HepG2 (cell line): ENCODE measurements at regions not wholly inside any gene's neighbourhood (a gene's known extent, or its start where the extent isn't known, plus 50 kb on each side); places are given as distances from the start of the nearest gene placed in this dataset.

Experiments
- ATAC-seq: fragments of 200-7000 bp; cut with Tn5 transposase; 3 replicates; pipeline ENCODE4 v1.9.1; 2020; ENCODE audit warnings: mild to moderate bottlenecking, moderate library complexity
- BruUV-seq: library from RNA; stranded (reverse); fragments of 400-500 nt; replicated peaks from 2 replicates; lab custom pipeline; 2021; lab: Mats Ljungman, UMichigan
- CTCF ChIA-PET: fragments of 300-600 bp; formaldehyde crosslinking; extraction: SDS; loops from one replicate; lab custom pipeline; 2021; ENCODE audit warnings: low total read pairs, inconsistent platforms, low intra/inter-chr PET ratio; lab: Yijun Ruan, JAX
- POLR2A ChIA-PET: fragments of 350-600 bp; sonication (Branson Sonifier 250); formaldehyde crosslinking; loops from one replicate; lab custom pipeline; 2020; ENCODE audit warnings: antibody characterized with exemption, inconsistent platforms; lab: Yijun Ruan, JAX
- DNase-seq: peaks from one replicate; pipeline ENCODE4 v3.0.0-alpha.2; 2015; ENCODE audit warnings: low spot score
- FAIRE-seq: peaks from 3 replicates; lab custom pipeline; 2011; peaks lifted over from hg19 to GRCh38; lab: Jason Lieb, UNC
- H2AFZ ChIP-seq: one replicate; pipeline ENCODE4 v1.6.1; 2011; ENCODE audit warnings: low read length, inconsistent platforms
- H3K27ac ChIP-seq: fragments of 300-600 bp; 3 replicates; pipeline ENCODE4 v1.8.0; 2011; ENCODE audit warnings: mixed run types, mild to moderate bottlenecking, mixed read lengths, low read length, inconsistent platforms; ENCODE audit not compliant: insufficient read depth; ENCODE audit errors: extremely low read length
- H3K27me3 ChIP-seq, 2 experiments: fragments of 200-600 bp in 1 of 2; 2 replicates in 1 of 2; 3 replicates in 1 of 2; pipeline versions ENCODE4 v1.6.0 to v1.8.0; 2011; ENCODE audit warnings: low read length in 2 of 2, mild to moderate bottlenecking in 2 of 2, moderate library complexity in 2 of 2, inconsistent platforms in 1 of 2; ENCODE audit not compliant: insufficient read depth in 2 of 2, control insufficient read depth in 1 of 2
- H3K36me3 ChIP-seq, 2 experiments: fragments of 200-600 bp in 1 of 2; replicated peaks in 1 of 2; 2 replicates in 1 of 2; 3 replicates in 1 of 2; pipeline versions ENCODE4 v1.5.1 to v1.8.0; 2011; ENCODE audit warnings: low read length in 2 of 2, inconsistent platforms in 1 of 2; ENCODE audit not compliant: insufficient read depth in 2 of 2, control insufficient read depth in 1 of 2
- H3K4me1 ChIP-seq: 2 replicates; pipeline ENCODE4 v1.5.1; 2012; ENCODE audit warnings: low read length, inconsistent platforms; ENCODE audit not compliant: insufficient read depth
- H3K4me2 ChIP-seq: 2 replicates; pipeline ENCODE4 v1.6.0; 2011; ENCODE audit warnings: low read depth, low read length, inconsistent platforms
- H3K4me3 ChIP-seq, 3 experiments: fragments of 200-600 bp in 1 of 3; sonication (generic), shearing (Covaris generic) in 1 of 3; replicated peaks in 1 of 3; 2 replicates each; pipeline ENCODE4 v1.5.1; 2011 to 2016; ENCODE audit warnings: low read length in 3 of 3, inconsistent platforms in 2 of 3, low read depth in 2 of 3, mild to moderate bottlenecking in 2 of 3, control low read depth in 1 of 3, mixed read lengths in 1 of 3; ENCODE audit not compliant: insufficient read depth in 1 of 3
- H3K79me2 ChIP-seq: one replicate; pipeline ENCODE4 v1.6.1; 2011; ENCODE audit warnings: low read length, inconsistent platforms; ENCODE audit not compliant: insufficient read depth
- H3K9ac ChIP-seq: 2 replicates; pipeline ENCODE4 v1.6.0; 2011; ENCODE audit warnings: mild to moderate bottlenecking, low read depth, low read length, inconsistent platforms; ENCODE audit not compliant: insufficient read depth
- H3K9me3 ChIP-seq: 2 replicates; pipeline ENCODE4 v1.5.1; 2012; ENCODE audit warnings: mild to moderate bottlenecking, low read length
- H4K20me1 ChIP-seq: 2 replicates; pipeline ENCODE4 v1.6.0; 2011; ENCODE audit warnings: inconsistent platforms, mild to moderate bottlenecking, low read length, moderate library complexity; ENCODE audit not compliant: insufficient read depth
- DNMT1 ChIP-seq: sonication (generic); formaldehyde crosslinking; IDR thresholded peaks from 2 replicates; pipeline ENCODE4 v1.5.1; 2020; ENCODE audit warnings: mild to moderate bottlenecking, missing genetic modification reagents
- HMGA1 ChIP-seq: sonication (generic); formaldehyde crosslinking; conservative IDR thresholded peaks from 2 replicates; pipeline ENCODE4 v1.4.0; 2020; ENCODE audit warnings: missing genetic modification reagents
- HNRNPL ChIP-seq: fragments of 200-400 bp; formaldehyde crosslinking; IDR thresholded peaks from 2 replicates; pipeline ENCODE4 v1.6.1; 2017; ENCODE audit warnings: mild to moderate bottlenecking, low read depth, low read length
- KAT8 ChIP-seq: IDR thresholded peaks from 2 replicates; pipeline ENCODE4 v1.6.1; 2016; ENCODE audit warnings: missing genetic modification reagents, missing compliant biosample characterization
- KLF13 ChIP-seq: sonication (generic); formaldehyde crosslinking; IDR thresholded peaks from 2 replicates; pipeline ENCODE4 v1.4.0; 2020; ENCODE audit warnings: mild to moderate bottlenecking, missing genetic modification reagents
- KMT2B ChIP-seq: IDR thresholded peaks from 2 replicates; pipeline ENCODE4 v1.6.1; 2016; ENCODE audit warnings: missing genetic modification reagents, missing compliant biosample characterization
- MLLT10 ChIP-seq: sonication (generic); formaldehyde crosslinking; IDR thresholded peaks from 2 replicates; pipeline ENCODE4 v1.4.0; 2020; ENCODE audit warnings: missing genetic modification reagents
- MYNN ChIP-seq: sonication (generic); formaldehyde crosslinking; IDR thresholded peaks from 2 replicates; pipeline ENCODE4 v1.4.0; 2020; ENCODE audit warnings: mild to moderate bottlenecking, low read depth, missing genetic modification reagents
- NR3C1 ChIP-seq: sonication (generic); formaldehyde crosslinking; IDR thresholded peaks from 2 replicates; pipeline ENCODE4 v1.4.0; 2020; ENCODE audit warnings: missing genetic modification reagents
- REXO4 ChIP-seq: sonication (generic); formaldehyde crosslinking; IDR thresholded peaks from 2 replicates; pipeline ENCODE4 v1.8.0; 2022; ENCODE audit warnings: missing genetic modification reagents, mild to moderate bottlenecking, borderline replicate concordance
- SIN3A ChIP-seq: IDR thresholded peaks from 2 replicates; pipeline ENCODE4 v1.6.1; 2011; ENCODE audit warnings: low read depth, mild to moderate bottlenecking, control low read depth, low read length, borderline replicate concordance
- TSC22D2 ChIP-seq: sonication (generic); formaldehyde crosslinking; IDR thresholded peaks from 2 replicates; pipeline ENCODE4 v1.5.1; 2020; ENCODE audit warnings: missing genetic modification reagents, mild to moderate bottlenecking, borderline replicate concordance
- ZBTB49 ChIP-seq: sonication (generic); formaldehyde crosslinking; IDR thresholded peaks from 2 replicates; pipeline ENCODE4 v1.4.0; 2020; ENCODE audit warnings: missing genetic modification reagents, borderline replicate concordance
- ZNF251 ChIP-seq: sonication (generic); formaldehyde crosslinking; IDR thresholded peaks from 2 replicates; pipeline ENCODE4 v1.9.0; 2021; ENCODE audit warnings: mild to moderate bottlenecking, missing genetic modification reagents
- ZNF383 ChIP-seq: sonication (generic); formaldehyde crosslinking; IDR thresholded peaks from 2 replicates; pipeline ENCODE4 v1.4.0; 2020; ENCODE audit warnings: missing genetic modification reagents, mild to moderate bottlenecking, borderline replicate concordance
- ZNF772 ChIP-seq: sonication (generic); formaldehyde crosslinking; IDR thresholded peaks from 2 replicates; pipeline ENCODE4 v1.5.0; 2020; ENCODE audit warnings: mild to moderate bottlenecking, missing genetic modification reagents
- ZNF878 ChIP-seq: sonication (generic); formaldehyde crosslinking; IDR thresholded peaks from 2 replicates; pipeline ENCODE4 v1.8.1; 2023; ENCODE audit warnings: mild to moderate bottlenecking, missing genetic modification reagents, moderate library complexity
- WGBS: methylation state at CpG from one replicate; pipeline ENCODE4 v1.1.6; 2017; ENCODE audit warnings: low lambda C conversion rate; 5-methylcytosine and 5-hydroxymethylcytosine counted together
- in situ Hi-C: cut with HindIII; loops from 2 replicates; pipeline ENCODE4 v1.10.0; 2017; ENCODE audit warnings: low pct_unique_long_range_greater_than_20kb; ENCODE audit not compliant: extremely low pct_ligation_motif_present
- intact Hi-C: fragments of 100-400 bp; cut with micrococcal nuclease; formaldehyde crosslinking; loops from one replicate; pipeline ENCODE4 v1.10.0; 2022; ENCODE audit not compliant: unreplicated experiment

DNA sequence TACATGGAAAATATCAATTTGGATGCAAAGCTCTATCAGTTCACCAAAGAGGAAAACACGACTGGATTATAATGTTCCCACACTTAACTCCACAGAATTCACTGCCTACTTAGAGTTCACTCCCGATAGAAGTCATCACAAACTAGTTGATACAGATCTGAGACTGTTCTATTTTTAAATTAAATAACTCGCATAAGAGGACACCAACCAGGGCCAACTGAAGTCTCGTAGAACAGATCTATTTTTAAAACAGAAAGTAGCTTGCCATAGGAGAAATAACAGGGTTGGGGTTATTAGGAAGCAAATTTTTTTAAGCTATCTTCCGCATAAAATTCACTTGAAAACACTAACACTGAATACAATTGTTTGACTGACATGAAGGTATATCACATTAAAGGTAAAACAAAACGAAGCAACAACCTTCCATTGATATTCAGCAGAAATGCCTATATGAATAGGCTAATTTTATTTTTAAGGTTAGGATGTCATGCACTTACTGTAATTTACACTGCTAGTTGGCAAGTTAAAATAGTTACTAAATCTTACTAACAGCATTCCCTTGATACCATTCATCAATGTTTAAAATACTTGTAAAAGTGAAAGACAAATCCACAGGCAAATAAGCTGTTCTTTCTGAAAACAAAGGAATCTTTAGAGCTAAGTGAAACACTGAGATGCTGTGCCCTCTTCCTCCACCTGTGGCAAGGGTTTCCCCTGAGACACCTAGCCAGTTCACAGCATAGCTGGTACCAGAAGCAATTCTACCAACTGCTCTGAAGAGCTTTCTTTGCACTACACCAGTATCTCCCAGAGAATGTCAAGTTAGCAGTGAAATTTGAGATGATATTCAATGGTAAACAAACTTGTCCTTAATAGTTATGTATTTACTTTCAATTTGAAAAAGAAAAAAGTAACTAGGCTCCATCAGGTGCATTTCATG is 186.7 kb upstream of the ANK3 start:
- H3K4me1 ChIP-seq = no peaks in the 10 kb centered on the region

More for the DNA sequence above, 186.7 kb upstream of the ANK3 start:
- no peak for DNase-seq
- Histone ChIP-seq H3K27ac (no peak overlapping the region), H3K4me3 (no peak overlapping the region), H3K9ac (no peak overlapping the region), H3K79me2 (no peaks in the 10 kb centered on the region), H2AFZ (no peak overlapping the region), H3K4me2 (no peak overlapping the region), H4K20me1 (no peaks in the 10 kb centered on the region), H3K36me3 (no peaks in the 10 kb centered on the region), H3K9me3 (no peaks in the 10 kb centered on the region), H3K27me3 (0 out of 5 replicates have a peak, but pooled peaks cover 0 to 3% of the 10 kb centered on the region in 2 experiments)
- TF ChIP-seq REXO4 (CRISPR knock-in tag) (no peak), KMT2B (CRISPR knock-in tag) (no peak), MLLT10 (CRISPR knock-in tag) (no peak), KAT8 (no peak), DNMT1 (no peak), NR3C1 (CRISPR knock-in tag) (no peak), ZNF383 (CRISPR knock-in tag) (no peak), ZNF251 (no peak), ZNF772 (no peak), ZNF878 (no peak), ZBTB49 (CRISPR knock-in tag) (no peak), HNRNPL (no peak), TSC22D2 (CRISPR knock-in tag) (no peak), KLF13 (no peak), SIN3A (no peak), MYNN (CRISPR knock-in tag) (no peak), HMGA1 (CRISPR knock-in tag) (no peak)
- no peak for ATAC-seq
- intact Hi-C loops = no loop called here
- ChIA-PET POLR2A (no interaction called here), CTCF (no interaction called here)
- WGBS = 22% methylated on average over 6 of the region's 6 CpGs
- FAIRE-seq = no peak
- in situ Hi-C loops = no loop called here
- no TSS peak for BruUV-seq
